RKO (cell line): ENCODE measurements at regions not wholly inside any gene's neighbourhood (a gene's known extent, or its start where the extent isn't known, plus 50 kb on each side); places are given as distances from the start of the nearest gene placed in this dataset.
A peak's percentile ranks its signal among the peaks of the same experiment; 100 is the strongest.

Source experiments
- DNase-seq: peaks from one replicate; pipeline ENCODE4 v3.0.0-alpha.2; 2016; ENCODE audit warnings: low spot score

GRCh38 chr6:98547634-98548033, 286.7 kb upstream of the POU3F2 start:
- no peak for DNase-seq

- DNase-seq = no peak
Measured at GRCh38 chr6:98548301-98548700, 286.1 kb upstream of the POU3F2 start.

- DNase-seq = no peak
Measured at GRCh38 chr6:98560418-98560817, 274.0 kb upstream of the POU3F2 start.

GRCh38 chr6:98560841-98561240, 273.5 kb upstream of the POU3F2 start:
- no peak for DNase-seq

GRCh38 chr6:98566126-98566525, 268.2 kb upstream of the POU3F2 start:
- no peak for DNase-seq

- DNase-seq = no peak
Measured at GRCh38 chr6:98572579-98572978, 261.8 kb upstream of the POU3F2 start.

GRCh38 chr6:98574984-98575383, 259.4 kb upstream of the POU3F2 start:
- DNase-seq = no peak

- DNase-seq = no peak
Measured at GRCh38 chr6:98576791-98577190, 257.6 kb upstream of the POU3F2 start.

GRCh38 chr6:98578016-98578415, 256.4 kb upstream of the POU3F2 start:
- no peak for DNase-seq

GRCh38 chr6:98579079-98579478, 255.3 kb upstream of the POU3F2 start:
- DNase-seq = no peak

- peak; percentile 8 for DNase-seq
Measured at GRCh38 chr6:98579941-98580340, 254.4 kb upstream of the POU3F2 start.

- peak; percentile 1 for DNase-seq
Measured at GRCh38 chr6:98581705-98582104, 252.7 kb upstream of the POU3F2 start.

GRCh38 chr6:98583506-98583905, 250.9 kb upstream of the POU3F2 start:
- no peak for DNase-seq

GRCh38 chr6:98586163-98586562, 248.2 kb upstream of the POU3F2 start:
- no peak for DNase-seq

GRCh38 chr6:98587555-98587954, 246.8 kb upstream of the POU3F2 start:
- no peak for DNase-seq

- no peak for DNase-seq
Measured at GRCh38 chr6:98589536-98589935, 244.8 kb upstream of the POU3F2 start.

GRCh38 chr6:98590136-98590681, 244.2 kb upstream of the POU3F2 start:
- DNase-seq = no peak

- no peak for DNase-seq
Measured at GRCh38 chr6:98590997-98591396, 243.4 kb upstream of the POU3F2 start.

GRCh38 chr6:98593676-98594075, 240.7 kb upstream of the POU3F2 start:
- DNase-seq = no peak

- no peak for DNase-seq
Measured at GRCh38 chr6:98601716-98602115, 232.7 kb upstream of the POU3F2 start.

- no peak for DNase-seq
Measured at GRCh38 chr6:98605705-98606104, 228.7 kb upstream of the POU3F2 start.

GRCh38 chr6:98627129-98627775, 207.1 kb upstream of the POU3F2 start:
- DNase-seq = no peak

GRCh38 chr6:98633886-98634285, 200.5 kb upstream of the POU3F2 start:
- DNase-seq = no peak

GRCh38 chr6:98634569-98634968, 199.8 kb upstream of the POU3F2 start:
- DNase-seq = no peak
